AG09309 (cell line): ENCODE measurements at regions not wholly inside any gene's neighbourhood (a gene's known extent, or its start where the extent isn't known, plus 50 kb on each side); places are given as distances from the start of the nearest gene placed in this dataset.

Experiments used
- DNase-seq: peaks from one replicate; pipeline ENCODE4 v3.0.0-alpha.2; 2010; ENCODE audit warnings: low read depth
- H3K4me3 ChIP-seq: 2 replicates; pipeline ENCODE4 v1.5.1; 2011; ENCODE audit warnings: mild to moderate bottlenecking, low read depth, low read length, moderate library complexity; ENCODE audit not compliant: control insufficient read depth
- TF ChIP-seq, protein P1 (sequence below): IDR thresholded peaks from 2 replicates; pipeline ENCODE4 v1.5.1; 2011; ENCODE audit warnings: mild to moderate bottlenecking, low read depth, low read length, inconsistent platforms; ENCODE audit not compliant: insufficient read depth, control insufficient read depth; ENCODE audit errors: missing control alignments

DNA sequence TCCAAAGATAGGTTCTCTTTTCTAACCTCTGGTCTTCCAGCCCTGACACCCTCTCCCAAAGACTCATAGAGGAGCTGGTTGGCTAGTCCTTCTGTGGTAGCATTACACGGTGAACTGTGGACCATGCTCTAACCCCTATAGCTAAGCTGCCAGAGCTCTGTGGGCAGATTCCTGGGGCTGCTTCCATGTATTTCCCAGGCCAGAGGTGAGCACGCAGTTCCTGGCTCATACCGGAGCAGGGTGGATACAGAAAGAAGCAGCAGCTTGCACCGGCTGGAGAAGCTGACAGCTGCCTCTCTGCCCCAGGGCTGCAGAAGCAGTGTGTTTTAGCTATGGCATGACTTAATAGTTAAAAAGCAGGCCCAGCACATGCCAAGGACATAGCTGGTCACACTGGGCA is 84.1 kb upstream of the FOXP4 start:
- no peak overlapping the region for H3K4me3 ChIP-seq
- DNase-seq = no peak

DNA sequence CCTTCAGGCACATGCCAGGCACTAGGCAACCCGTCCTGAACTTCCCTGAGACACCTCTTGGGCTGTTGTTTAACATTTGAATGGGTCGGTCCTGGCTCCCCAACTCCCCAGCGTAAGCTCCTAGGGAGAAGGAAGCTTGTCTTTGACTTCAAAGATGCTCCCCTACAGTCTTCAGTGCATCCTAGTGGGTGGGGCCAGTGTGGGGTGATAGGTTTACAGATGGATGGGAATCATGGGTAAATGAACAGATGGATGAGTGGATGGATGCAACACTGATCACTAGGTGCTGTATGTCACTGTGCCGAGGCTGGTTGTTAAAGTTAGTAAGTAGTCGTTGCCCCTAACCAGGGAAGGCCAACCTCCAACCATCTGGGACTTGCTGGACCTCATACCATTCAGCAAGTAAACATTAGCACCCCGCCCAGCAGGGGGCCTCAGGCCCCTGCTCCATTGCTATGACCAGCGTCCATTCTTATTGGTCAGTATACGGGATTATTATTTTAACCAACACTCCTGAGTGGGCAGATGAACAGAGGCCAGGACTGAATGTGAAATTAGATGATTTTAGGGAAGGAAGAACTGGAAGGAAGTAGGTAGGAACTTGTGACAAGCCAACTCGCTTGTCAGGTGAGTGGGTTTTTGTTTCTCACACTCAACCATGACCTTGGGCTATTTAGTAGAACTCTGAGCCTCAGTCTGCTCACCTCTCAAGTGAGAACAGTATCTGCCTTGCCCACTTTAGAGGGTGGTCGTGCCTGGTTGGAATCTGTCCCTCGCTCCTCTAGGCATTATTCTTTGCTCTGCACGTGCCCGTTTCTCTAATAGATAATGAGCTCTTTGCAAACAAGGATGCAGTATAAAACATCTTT is 82.9 kb upstream of the FOXP4 start:
- DNase-seq = peak; percentile 20
- TF ChIP-seq, protein P1, sequence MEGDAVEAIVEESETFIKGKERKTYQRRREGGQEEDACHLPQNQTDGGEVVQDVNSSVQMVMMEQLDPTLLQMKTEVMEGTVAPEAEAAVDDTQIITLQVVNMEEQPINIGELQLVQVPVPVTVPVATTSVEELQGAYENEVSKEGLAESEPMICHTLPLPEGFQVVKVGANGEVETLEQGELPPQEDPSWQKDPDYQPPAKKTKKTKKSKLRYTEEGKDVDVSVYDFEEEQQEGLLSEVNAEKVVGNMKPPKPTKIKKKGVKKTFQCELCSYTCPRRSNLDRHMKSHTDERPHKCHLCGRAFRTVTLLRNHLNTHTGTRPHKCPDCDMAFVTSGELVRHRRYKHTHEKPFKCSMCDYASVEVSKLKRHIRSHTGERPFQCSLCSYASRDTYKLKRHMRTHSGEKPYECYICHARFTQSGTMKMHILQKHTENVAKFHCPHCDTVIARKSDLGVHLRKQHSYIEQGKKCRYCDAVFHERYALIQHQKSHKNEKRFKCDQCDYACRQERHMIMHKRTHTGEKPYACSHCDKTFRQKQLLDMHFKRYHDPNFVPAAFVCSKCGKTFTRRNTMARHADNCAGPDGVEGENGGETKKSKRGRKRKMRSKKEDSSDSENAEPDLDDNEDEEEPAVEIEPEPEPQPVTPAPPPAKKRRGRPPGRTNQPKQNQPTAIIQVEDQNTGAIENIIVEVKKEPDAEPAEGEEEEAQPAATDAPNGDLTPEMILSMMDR = peak; percentile 67
- H3K4me3 ChIP-seq = no peak overlapping the region

More for the DNA sequence above, 84.1 kb upstream of the FOXP4 start:
- TF ChIP-seq, protein P1 = no peak

DNA sequence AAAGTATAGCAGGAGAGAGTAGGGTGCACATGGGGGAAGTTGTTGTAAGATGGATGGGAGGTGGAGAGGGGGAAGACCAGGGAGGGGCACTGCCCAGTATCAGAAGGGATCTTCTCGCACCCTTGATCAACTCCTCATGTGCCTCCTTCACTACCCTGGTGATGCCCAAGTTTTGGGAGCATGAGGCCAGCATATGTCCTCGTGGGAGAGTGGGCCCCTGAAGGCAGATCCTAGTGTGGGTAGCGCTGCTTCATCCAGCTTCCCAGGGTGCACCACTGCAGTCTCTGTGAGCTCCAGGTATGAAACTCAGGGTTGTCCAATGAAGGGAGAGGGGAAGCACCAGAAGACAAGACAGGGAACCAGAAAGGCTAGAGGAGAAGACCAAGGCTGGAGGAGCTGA is 82.2 kb upstream of the FOXP4 start:
- DNase-seq = no peak
- H3K4me3 ChIP-seq = no peak overlapping the region
- TF ChIP-seq, protein P1 = no peak

DNA sequence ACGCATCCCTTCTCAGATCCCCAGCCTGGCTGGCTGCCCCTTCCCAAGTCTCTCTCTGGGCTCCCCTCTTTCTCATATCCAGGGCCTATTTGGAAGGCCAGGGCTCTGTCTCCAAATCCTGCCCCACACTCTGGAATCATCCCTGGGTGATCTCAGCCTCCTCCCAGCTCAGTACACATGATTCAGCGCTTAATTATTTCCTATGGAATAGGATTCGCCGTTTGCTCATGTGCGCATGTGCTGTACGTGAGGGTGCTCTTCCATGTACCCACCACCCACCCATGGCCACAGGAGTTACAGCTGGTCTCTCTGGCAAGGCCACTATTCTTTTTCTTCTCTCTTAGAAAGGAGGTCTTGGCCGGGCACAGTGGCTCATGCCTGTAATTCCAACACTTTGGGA is 81.7 kb upstream of the FOXP4 start:
- TF ChIP-seq, protein P1 = no peak
- H3K4me3 ChIP-seq = no peak overlapping the region
- DNase-seq = no peak

DNA sequence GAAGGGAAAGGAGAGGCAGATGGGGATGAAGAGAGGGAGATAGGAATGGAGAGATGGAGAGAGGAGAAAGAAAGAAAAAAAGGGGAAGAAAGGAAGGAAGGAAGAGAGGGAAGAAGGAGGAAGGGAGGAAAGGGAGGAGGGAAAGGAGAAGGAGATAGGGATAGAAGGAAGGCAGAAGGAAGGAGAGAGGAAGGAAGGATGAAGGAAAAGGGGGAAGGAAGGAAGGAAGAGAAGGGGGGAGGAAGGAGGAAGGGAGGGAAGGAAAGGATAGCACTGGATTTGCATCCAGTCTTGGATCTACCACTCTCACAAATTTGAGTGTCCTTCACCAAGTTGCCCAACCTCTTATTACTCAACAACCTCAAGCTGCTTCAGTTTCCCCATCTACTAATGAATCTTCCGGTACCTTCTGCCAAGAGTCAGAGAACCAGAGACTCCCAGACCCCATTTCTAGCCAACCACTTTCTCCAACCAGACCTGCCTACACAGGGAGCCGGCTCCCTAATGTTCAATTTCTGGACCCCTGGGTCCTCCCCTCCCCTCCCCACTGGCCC is 79.7 kb upstream of the FOXP4 start:
- TF ChIP-seq, protein P1 = no peak
- no peak overlapping the region for H3K4me3 ChIP-seq
- no peak for DNase-seq

DNA sequence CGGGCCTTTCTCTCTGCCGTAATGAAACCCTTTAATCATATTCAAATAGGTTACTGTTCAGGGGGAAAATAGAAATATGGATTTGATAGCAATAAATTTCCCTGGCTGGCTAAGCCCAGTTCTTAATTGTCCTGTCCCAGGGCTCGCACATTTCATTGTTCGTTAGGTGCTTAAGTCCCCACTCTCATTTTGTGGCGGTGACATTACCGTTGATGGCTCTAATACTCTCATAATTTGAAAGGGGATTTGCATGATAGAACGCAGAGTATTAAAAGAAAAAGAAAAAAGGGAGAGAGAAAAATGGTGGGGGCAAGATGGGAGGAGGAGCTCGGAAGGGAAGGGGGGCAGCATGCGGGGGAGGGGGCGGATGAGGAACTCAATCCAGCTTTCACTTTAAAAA is 79.1 kb upstream of the FOXP4 start:
- TF ChIP-seq, protein P1 = no peak
- no peak overlapping the region for H3K4me3 ChIP-seq
- no peak for DNase-seq
